ENCODE measurements at regions not wholly inside any gene's neighbourhood (a gene's known extent, or its start where the extent isn't known, plus 50 kb on each side); places are given as distances from the start of the nearest gene placed in this dataset.
"Not testable (repeated sequence)": the region's sequence is repeated elsewhere in the genome, so short reads cannot be mapped to it uniquely, and the experiment has no call there.

- intact Hi-C loops (cut with micrococcal nuclease), result no loop called here
Observed at GRCh38 chr3:29026286-29026685, 254.6 kb upstream of the RBMS3 start.

DNA sequence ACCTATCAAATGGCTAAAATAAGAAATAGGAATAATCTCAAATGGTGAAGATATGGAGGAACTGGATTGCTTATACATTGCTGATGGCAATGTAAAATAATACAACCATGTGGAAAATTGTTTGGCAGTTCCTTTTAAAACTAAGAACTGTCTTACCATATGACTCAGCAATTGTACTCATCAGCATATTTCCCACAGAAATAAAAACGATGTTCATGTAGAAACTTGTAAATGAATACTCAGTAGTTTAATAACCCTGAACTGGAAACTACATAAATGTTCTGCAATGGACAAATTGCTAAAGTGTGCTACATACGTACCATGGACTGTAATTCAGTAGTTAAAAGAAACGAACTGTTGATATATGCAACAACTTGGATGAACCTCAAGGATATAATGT is 253.9 kb upstream of the RBMS3 start:
- intact Hi-C loops (cut with micrococcal nuclease), result no loop called here

DNA sequence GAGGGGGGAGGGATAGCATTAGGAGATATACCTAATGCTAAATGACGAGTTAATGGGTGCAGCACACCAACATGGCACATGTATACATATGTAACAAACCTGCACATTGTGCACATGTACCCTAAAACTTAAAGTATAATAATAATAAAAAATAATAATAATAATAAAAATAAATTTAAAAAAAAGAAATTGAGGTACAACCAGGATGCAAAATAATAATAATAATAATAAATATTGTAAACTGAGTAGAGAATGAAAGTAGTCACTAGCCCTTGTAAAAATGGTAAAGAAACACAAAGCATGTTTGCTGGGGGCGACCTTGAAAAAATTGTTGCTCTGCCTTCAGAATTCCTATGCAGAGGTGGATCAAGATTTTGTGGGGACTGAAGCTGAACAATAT is 249.7 kb upstream of the RBMS3 start:
- intact Hi-C loops (cut with micrococcal nuclease), result not testable (repeated sequence)

DNA sequence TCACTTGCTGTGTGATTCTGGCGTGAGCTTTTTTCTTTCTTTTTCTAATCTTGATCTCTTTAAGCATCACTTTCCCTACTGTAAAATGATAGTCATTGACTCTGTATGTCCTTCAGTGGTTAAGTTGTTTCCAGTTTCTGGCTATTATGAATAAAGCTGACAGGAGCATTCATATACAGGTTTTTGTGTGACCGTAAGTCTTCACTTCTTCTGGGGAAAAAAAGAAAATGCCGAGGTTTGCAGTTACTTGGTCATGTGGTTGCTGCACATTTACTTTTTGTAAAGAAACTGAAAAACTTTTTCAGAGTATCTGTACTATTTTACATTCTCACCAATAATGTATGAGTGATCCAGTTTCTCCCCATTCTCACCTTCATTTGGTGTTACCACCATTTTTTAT is 247.4 kb upstream of the RBMS3 start:
- intact Hi-C loops (cut with micrococcal nuclease), result no loop called here

- intact Hi-C loops (cut with micrococcal nuclease), result no loop called here
Observed at GRCh38 chr3:29050155-29050554, 230.7 kb upstream of the RBMS3 start.

DNA sequence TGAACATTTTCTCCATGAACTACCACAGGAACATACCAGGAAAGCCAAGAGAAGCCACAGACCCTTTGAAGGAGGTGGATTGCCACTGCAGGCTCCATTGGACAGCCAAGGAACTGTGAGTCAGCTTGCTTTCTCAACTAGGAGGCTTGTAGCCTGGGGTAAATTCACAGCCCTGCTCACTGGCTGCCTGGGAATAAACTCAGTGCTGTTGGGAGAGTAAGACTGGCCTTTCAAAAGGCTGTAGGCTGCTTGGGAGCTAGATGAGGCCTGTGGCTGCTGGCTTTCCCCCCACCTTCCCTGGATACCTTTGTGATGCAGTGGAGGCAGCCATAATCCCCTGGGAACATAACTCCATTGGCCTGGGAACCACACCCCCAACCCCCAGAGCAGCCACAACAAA is 223.5 kb upstream of the RBMS3 start:
- intact Hi-C loops (cut with micrococcal nuclease), result no loop called here

DNA sequence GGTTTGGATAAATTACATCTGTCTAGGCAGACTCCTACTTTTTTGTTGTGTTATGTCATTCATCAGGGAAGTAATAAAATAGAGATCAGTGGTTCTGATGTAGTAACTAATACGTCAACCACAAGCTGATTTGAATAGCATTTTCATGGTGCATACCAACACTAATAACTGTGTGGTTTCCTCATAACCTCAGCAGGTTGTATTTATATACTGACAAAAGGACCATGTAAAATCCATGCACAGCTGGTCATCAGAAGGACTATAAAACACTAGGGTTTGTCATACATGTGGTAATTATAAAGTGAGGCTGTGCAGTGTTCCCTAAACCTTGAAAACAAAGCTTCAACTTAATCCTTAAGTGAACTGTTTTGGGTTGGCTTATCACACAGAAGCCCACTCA is 216.8 kb upstream of the RBMS3 start:
- intact Hi-C loops (cut with micrococcal nuclease), result no loop called here

DNA sequence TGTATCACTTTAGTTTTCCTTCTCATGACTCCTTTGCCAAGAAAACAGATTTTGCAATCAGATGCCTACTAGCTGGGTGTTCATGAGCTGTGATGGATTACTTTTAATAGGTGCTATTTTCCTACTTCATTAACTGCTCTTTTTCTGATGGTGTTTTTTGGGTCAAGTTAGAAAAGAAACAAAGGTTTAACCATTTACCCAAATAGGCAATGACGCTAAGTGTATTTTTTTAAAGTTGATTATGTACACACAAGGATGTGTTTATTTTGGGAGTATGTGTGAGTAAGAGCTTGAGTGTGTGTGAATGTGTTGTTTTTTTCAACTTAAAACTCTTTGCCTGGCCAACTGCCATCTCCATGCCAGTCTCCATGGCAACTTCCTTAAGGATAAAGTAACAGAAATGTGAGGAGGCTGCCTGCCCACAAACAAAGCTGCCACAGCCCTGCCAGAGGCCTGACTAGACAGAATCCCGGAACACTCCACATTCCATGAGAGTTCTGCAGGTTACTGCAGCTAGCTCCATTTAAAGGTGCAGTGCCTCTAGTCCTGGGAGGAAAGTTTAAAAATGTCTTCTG is 215.6 kb upstream of the RBMS3 start:
- intact Hi-C loops (cut with micrococcal nuclease), result no loop called here

DNA sequence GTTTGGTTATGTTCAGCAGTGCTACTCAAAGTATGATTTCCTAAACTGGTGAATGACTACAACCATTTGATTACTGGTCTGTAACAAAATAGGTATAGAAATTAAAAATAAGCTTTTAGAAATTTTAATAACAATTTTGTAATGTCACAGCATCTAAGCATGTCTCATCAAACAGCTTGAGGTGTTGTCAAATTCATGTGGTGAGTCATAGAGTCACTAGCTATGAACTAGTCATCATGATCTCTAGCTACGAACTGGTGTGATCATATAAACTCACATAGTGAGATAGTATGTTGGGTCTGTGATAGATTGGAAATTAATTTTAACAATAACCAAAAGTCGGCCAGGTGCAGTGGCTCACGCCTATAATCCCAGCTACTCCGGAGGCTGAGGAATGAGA is 213.9 kb upstream of the RBMS3 start:
- intact Hi-C loops (cut with micrococcal nuclease), result no loop called here

DNA sequence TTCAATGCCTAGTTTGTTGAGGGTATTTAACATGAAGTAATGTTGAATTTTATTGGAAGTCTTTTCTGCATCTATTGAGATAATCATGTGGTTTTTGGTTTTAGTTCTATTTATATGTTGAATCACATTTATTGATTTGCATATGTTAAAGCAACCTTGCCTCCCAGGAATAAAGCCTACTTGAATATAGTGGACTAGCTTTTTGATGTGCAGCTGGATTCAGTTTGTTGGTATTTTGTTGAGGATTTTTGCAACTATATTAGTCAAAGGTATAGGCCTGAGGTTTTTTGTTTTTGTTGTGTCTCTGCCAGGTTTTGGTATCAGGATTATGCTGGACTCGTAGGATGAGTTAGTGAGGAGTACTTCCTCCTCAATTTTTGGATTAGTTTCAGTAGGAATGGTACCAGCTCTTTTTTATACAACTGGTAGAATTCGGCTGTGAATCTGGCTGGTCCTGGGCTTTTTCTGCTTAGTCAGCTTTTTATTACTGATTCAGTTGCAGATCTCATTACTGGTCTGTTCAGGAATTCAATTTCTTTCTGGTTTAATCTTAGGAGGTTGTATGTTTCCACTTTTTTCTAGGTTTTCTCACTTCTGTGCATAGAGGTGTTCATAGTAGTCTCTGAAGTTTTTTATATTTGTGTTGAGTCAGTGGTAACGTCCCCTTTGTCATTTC is 209.8 kb upstream of the RBMS3 start:
- intact Hi-C loops (cut with micrococcal nuclease), result no loop called here

DNA sequence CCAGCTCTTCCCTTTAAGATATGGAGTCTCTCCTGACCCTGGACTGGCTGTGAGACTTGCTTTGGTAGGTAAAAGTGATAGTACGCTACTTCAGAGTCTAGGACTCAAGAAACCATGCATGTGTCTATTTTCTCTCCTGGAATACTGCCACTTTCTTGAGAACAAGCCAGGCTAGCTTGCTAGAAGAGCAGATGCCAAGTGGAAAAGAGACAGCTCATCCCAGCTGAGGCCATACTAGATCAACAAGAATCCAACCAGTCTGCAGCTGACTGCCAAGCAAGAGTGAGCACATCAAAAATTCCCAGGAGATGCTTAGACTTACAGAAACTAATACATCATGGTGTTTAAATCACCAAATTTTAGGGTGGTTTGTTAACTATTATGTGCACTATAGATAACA is 208.3 kb upstream of the RBMS3 start:
- intact Hi-C loops (cut with micrococcal nuclease), result no loop called here

GRCh38 chr3:29077356-29077755 is 203.5 kb upstream of the RBMS3 start:
- intact Hi-C loops (cut with micrococcal nuclease), result no loop called here

DNA sequence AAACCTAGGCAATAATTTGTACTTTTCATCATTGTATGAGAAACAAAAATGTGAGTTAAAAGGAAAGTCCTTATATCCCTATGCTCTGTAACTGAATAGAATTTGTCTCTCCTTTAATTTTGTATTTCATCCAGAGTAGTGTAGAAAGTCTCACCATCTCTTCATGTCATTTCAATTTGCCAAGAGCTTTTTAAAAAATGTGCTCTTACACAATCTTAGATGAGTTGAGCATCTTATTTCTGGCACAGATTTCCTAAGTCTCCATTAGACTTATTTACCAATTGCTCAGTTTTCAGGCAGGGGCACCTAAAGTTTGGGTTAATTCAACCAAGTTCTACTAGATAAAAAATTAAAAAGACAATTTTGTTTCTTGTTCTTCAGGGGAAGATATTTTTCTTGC is 201.5 kb upstream of the RBMS3 start:
- intact Hi-C loops (cut with micrococcal nuclease), result no loop called here

GRCh38 chr3:29080967-29081366 is 199.9 kb upstream of the RBMS3 start:
- intact Hi-C loops (cut with micrococcal nuclease), result no loop called here

- intact Hi-C loops (cut with micrococcal nuclease), result no loop called here
Observed at GRCh38 chr3:29083081-29083480, 197.8 kb upstream of the RBMS3 start.

GRCh38 chr3:29083676-29084075 is 197.2 kb upstream of the RBMS3 start:
- intact Hi-C loops (cut with micrococcal nuclease), result no loop called here

DNA sequence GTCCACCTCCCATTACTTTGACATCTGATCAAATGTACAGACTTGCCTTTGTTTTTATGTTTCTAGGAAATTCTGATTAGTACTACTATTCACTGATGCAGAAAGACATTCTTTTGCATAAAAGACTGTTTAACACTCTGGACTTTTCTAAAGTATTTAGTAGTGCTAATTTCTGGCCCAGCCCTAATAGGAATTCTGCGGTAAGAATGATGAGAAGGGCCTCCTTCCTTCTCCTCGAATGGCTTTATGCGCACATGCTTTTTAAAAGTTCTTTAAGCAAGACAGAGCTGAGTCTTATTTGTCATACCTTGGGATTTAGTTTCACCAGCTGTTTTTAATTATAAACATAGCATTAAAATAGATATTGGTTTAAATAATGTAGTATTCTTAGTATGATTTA is 192.3 kb upstream of the RBMS3 start:
- intact Hi-C loops (cut with micrococcal nuclease), result no loop called here

- intact Hi-C loops (cut with micrococcal nuclease), result no loop called here
Observed at GRCh38 chr3:29090912-29091597, 189.8 kb upstream of the RBMS3 start.

DNA sequence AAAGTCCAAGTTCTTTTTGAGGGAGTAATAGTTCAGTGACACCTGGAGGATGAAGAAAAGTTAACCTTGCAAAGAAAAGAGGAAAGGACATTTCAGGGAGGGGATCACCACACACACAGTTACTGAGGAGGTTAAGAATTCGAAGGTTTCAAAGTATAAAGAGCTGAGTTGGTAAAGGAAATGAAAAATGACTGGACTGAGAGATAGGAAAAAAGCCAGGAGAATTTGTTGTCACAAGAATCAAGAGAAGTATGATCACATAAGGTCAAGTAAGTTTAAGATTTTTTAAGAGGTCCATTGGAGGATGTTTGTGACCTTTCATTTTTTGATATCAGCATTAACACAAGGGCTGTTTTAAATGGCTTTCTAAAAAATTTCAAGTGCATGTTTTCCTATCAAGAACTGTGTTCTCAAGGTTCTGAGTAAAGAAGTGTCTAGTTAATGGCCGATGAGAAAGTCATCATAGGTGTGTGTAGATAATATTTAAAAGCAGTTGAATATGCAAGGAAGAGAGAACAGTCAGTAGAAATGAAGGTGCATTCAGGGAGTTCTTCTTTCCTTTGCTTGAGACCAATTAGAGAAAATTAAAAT is 189.2 kb upstream of the RBMS3 start:
- intact Hi-C loops (cut with micrococcal nuclease), result no loop called here

DNA sequence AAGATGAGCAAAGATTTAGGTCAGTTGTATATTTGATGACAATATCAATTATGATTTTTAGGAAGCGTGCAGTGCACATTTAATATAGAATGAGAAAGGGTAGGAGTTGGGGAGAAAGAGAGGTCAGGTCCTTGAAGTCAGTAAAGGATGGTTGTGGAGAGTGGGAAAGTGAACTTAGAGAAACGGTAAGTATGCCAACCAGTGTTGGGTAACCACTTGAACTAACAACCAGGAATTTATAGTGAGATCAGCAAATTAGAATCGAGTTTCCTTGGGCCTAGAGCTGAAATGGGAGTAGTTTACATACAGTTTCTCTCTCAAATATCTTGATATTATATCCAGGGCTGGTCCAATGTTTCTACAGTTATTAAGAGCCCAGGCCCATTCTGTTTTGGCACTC is 188.5 kb upstream of the RBMS3 start:
- intact Hi-C loops (cut with micrococcal nuclease), result no loop called here

GRCh38 chr3:29099296-29099695 is 181.6 kb upstream of the RBMS3 start:
- intact Hi-C loops (cut with micrococcal nuclease), result no loop called here

DNA sequence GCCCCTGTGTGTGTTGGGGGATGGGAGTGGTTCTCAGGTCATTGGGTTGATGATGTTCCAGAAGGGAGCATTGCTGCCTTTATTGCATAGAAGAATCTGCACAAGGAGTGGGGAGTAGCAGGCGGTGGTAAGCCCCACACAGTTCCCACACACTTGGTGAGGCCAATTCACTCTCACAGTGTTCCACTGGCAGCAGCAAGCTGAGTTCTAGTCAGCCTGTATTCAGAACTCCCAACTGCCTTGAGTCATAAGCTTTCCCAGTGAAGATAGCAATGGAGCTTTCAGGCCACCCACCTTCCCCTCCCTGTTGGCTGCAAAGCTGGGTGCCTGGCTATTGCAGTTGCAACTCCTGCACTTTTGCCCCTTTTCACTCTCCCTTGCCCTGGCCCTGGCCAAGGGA is 181.1 kb upstream of the RBMS3 start:
- intact Hi-C loops (cut with micrococcal nuclease), result no loop called here

GRCh38 chr3:29100292-29100691 is 180.6 kb upstream of the RBMS3 start:
- intact Hi-C loops (cut with micrococcal nuclease), result no loop called here
